AG04450 (cell line): ENCODE measurements at regions not wholly inside any gene's neighbourhood (a gene's known extent, or its start where the extent isn't known, plus 50 kb on each side); places are given as distances from the start of the nearest gene placed in this dataset.

ENCODE experiments used
- CTCF ChIA-PET: fragments of 300-600, 350-600 bp; formaldehyde crosslinking; extraction: SDS; loops from one replicate; lab custom pipeline; 2022; ENCODE audit warnings: antibody characterized with exemption, inconsistent platforms; lab: Charles Lee
- POLR2A ChIA-PET: fragments of 350-600 bp; formaldehyde crosslinking; extraction: SDS; loops from one replicate; lab custom pipeline; 2021; ENCODE audit warnings: antibody characterized with exemption, inconsistent platforms; lab: Yijun Ruan, JAX
- DNase-seq: peaks from one replicate; pipeline ENCODE4 v3.0.0-alpha.2; 2011; ENCODE audit warnings: low read depth, low spot score
- H3K27ac ChIP-seq: one replicate; pipeline ENCODE4 v1.5.1; 2012; ENCODE audit warnings: low read depth, low read length, control low read depth
- H3K27me3 ChIP-seq: one replicate; pipeline ENCODE4 v1.6.0; 2012; ENCODE audit warnings: low read length; ENCODE audit not compliant: control insufficient read depth, insufficient read depth
- H3K4me3 ChIP-seq: 2 replicates; pipeline ENCODE4 v1.5.1; 2011; ENCODE audit warnings: mild to moderate bottlenecking, low read depth, low read length, control low read depth
- H3K9me3 ChIP-seq: 2 replicates; pipeline ENCODE4 v1.5.1; 2012; ENCODE audit warnings: low read length; ENCODE audit not compliant: control insufficient read depth, insufficient read depth
- CTCF ChIP-seq: IDR thresholded peaks from 2 replicates; pipeline ENCODE4 v1.5.1; 2011; ENCODE audit warnings: low read depth, low read length, control low read depth, inconsistent platforms

- Histone ChIP-seq H3K9me3 (no peaks in the 10 kb centered on the region), H3K4me3 (no peak overlapping the region), H3K27me3 (peaks cover 2% of the 10 kb centered on the region), H3K27ac (no peak overlapping the region)
- no peak for DNase-seq
- CTCF ChIA-PET = interaction anchor here (0.8 to 1.4 kb wide), 3 partner anchors 8 to 21 kb away, joined by 3 to 4 read pairs (median 3); no protein-coding TSS in a partner anchor
- TF ChIP-seq CTCF = no peak
- POLR2A ChIA-PET = no interaction called here
Measured at GRCh38 chr12:46103559-46104383, 113.4 kb upstream of the SCAF11 start.

- no peak for TF ChIP-seq CTCF
- H3K9me3 ChIP-seq = no peaks in the 10 kb centered on the region
- CTCF ChIA-PET = no interaction called here
- no peak overlapping the region for H3K27ac ChIP-seq
- no peak overlapping the region for H3K4me3 ChIP-seq
- peaks cover 5% of the 10 kb centered on the region for H3K27me3 ChIP-seq
- POLR2A ChIA-PET = no interaction called here
- DNase-seq = no peak
Measured at GRCh38 chr12:46101485-46101869, 111.1 kb upstream of the SCAF11 start.

GRCh38 chr12:46100551-46101484 lies 110.4 kb upstream of the SCAF11 start:
- TF ChIP-seq CTCF = no peak
- CTCF ChIA-PET = no interaction called here
- DNase-seq = no peak

GRCh38 chr12:46089414-46090162 lies 99.2 kb upstream of the SCAF11 start:
- ChIA-PET POLR2A (no interaction called here), CTCF (no interaction called here)
- no peak for DNase-seq
- Histone ChIP-seq H3K9me3 (peaks cover 8% of the 10 kb centered on the region; the same call in 1 of the 2 replicates), H3K27ac (no peak overlapping the region), H3K27me3 (peaks cover 2% of the 10 kb centered on the region), H3K4me3 (no peak overlapping the region)
- TF ChIP-seq CTCF = no peak

More at GRCh38 chr12:46100551-46101484, 110.4 kb upstream of the SCAF11 start:
- Histone ChIP-seq H3K9me3 (no peaks in the 10 kb centered on the region), H3K27ac (no peak overlapping the region), H3K4me3 (no peak overlapping the region), H3K27me3 (peaks cover 3% of the 10 kb centered on the region)
- POLR2A ChIA-PET = no interaction called here
